Non-pigmented ciliary epithelial cell (primary cell): ENCODE measurements at regions not wholly inside any gene's neighbourhood (a gene's known extent, or its start where the extent isn't known, plus 50 kb on each side); places are given as distances from the start of the nearest gene placed in this dataset.

ENCODE experiments used
- DNase-seq: peaks from one replicate; pipeline ENCODE4 v3.0.0-alpha.2; 2010; ENCODE audit warnings: low read depth

DNA sequence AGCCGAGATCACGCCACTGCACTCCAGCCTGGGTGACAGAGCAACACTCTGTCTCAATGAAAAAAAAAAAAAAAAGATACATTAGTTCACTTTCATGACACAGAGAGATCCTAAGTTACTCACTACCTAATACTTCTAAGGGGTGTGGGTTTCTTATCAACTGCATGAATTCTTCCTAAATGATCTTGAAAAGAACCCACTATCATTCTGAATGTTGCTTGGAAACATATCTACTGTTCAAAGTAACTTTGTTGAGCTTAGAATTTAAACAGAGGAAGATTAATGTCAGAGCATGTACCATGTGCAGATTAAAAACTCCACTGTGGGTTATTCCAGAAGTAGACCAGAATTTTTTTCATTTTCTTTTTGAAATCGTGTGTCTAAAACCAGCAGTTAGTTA is 241.5 kb downstream of the LTN1 start:
- no peak for DNase-seq

DNA sequence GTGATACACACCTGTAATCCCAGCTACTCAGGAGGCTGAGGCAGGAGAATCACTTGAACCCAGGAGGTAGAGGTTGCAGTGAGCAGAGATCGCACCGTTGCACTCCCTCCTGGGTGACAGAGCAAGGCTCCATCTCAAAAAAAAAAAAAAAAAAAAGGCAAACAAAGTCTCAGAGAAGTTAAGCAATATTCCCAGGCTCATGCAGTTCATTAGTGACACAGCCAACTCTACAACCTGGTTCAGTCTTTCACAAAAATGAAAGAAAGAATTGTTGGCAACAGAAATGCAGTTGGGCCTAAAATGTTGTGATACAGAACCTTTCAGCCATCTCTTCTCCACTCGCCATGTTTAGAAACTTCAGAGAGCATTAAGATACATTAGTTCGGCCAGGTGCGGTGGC is 242.1 kb downstream of the LTN1 start:
- DNase-seq = no peak

DNA sequence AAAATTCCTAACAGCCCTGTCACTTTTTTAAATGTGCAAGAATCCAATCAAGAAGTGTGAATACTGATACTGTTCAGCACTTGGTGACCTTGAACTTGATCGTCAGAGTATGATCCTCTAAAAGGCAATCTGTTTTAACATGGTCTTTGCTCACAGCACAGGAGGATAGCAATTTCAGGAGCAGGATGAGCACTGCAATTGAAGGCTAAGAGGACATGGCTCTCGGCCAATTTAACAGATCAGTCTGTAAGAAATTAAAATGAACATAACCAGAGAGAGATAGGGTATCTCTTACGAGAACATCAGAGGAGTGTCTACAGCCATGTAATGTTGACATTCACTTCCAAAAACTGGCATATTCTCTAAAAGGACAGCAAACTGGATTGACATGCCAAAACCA is 243.1 kb downstream of the LTN1 start:
- DNase-seq = no peak

DNA sequence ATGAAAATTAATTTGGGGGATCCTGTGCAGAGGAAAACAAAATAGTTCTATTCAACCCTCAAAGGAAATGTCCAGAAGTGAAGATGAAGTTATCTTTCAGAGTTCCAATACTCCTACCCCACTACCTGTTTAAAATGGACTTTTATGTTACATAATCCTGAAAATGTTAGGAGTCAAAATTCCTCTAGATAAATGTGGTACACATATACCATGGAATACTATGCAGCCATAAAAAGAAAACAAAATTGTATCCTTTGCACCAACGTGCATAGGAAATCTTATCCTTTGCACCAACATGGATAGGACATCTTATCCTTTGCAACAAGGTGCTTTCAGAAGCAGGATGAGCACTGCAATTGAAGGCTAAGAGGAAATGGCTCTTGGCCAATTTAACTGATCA is 245.2 kb downstream of the LTN1 start:
- no peak for DNase-seq

DNA sequence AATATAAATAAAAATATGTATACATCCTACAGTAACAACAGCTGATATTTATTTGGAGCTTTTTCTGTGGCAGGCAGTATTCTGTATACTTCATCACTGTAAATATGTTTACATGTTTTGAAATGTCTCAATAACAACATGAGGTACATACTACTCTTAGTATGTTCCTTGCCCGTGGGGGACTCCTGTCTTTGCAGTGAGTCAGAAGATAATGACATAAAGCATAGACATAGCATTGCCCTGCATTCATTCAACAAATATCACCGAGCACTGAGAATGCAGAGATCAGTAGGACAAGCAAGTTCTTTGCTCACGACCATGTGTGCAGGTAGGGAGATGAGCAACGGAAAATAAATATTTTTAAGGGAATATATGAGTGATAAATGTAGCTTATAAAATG is 246.5 kb downstream of the LTN1 start:
- DNase-seq = no peak

DNA sequence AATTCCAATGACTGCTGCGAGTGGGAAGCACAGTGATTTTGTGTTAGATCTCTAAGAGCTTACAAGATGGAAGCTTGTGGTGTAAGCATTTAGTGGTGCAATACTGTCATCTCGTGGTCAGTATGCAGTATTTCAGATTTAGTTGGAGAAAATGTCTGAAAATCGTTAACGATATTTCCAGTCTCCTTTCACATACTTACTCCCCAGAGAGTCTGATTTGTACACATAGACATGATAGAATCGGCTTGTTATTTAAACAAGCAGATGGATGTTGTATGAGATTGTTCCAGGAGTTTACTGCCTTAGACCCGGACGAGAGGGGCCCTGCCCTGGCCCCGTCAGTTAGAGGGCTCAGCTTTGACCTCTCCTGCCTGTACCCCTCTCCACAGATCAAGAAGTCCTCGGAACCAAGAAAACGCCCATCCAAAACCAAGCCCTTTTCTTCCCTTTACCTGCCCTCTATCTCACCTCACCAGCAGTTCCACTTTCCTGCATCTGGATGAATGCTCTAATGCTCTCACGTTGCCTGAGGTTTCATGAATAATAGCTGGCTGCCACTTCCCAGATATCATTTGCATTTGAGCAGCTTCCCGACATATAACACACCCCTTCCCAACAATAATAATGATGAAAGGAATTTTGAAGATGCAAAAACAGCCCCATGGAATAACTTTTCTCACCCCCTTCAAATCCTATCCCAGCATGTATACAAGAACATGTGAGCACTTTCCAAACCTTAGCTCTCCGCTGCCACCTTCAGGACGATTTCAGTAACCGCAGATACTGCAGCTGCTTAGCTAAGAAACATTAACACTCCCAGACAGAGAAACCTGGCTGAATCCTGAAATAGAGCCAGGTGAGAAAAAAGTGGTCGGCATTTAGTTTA is 247.3 kb downstream of the LTN1 start:
- peak; percentile 77 for DNase-seq

DNA sequence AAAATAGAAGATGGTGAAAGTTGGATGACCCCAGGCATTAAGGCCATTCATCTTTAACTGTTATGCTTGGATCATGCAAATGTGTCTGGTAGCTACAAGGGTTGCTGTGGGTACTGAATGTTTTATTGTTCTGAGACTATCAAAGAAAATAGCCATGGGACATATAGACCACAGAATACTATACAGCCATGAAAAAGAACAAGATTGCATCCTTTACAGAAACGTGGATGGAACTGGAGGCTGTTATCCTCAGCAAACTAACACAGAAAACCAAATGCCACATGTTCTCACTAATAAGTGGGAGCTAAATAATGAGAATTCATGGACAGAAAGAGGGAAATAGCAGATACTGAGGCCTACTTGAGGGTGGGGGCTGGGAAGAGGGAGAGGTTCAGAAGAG is 249.0 kb downstream of the LTN1 start:
- no peak for DNase-seq

DNA sequence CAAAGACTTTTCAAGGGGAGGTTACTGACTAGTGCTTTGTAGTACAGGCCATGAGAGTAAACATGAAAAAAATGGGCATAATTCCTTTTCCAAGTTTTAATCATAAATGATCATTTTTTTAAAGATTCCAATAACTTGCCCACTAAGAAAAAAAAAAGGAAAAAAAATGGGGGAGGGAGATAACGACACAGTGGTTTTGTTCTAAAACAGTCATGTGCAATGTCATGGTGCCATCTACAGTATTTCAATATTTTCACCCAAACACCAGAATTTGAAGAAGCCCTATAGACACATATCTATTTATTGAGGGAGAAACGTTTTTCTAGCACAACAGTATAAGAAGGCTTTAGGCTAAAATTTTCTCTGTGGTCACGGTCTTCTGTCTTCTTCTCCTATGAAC is 250.2 kb downstream of the LTN1 start:
- DNase-seq = no peak

DNA sequence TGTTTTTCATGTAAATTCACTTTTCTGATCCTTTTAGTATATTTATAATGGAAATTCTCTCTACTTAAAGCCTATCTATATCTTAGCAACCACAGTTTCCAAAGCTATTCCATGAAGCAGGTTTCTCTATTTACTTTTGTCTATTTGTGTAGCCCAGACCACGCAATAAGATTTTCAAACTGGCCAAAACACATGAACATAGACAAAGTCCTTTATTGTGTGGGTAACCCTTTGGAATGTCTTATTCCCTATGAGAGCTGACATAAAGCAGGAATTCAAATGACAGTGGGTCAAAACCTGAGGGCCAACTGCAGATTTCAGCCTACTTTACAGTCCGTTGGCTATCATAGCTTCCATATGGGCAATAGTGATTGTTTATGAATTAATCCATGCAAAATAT is 252.6 kb downstream of the LTN1 start:
- DNase-seq = no peak

DNA sequence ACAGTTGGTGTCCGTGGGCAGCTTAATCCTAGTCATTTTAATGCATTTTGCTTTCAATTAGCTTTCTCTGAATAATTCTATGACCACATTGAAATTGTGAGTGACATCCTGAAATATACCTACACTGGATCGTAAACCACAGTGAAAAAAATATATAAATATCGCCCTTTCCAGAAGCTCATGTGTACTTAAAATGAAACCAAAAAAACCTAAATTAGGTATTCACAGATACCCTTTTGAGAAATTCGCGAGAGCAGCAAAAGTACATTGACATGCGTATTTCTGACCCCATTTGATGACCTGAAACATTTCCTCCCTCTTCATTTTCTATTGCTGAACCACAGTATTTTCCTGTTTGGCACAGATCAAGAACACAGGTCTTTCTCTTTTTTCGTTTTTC is 253.8 kb downstream of the LTN1 start:
- DNase-seq = no peak

DNA sequence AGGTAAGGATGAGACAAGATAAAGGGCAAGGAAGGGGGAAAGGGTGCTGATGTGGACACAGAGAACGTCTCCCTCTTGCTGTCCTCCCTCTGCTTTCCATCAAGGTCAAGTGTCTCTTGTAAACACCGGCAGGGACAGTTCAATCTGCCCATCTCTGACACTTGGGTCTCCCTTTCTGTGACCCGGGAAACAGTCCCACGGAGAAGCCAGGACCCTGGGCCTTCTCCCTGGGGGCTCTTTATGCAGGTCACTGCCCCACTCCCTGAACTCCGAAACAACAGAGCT is 254.3 kb downstream of the LTN1 start:
- no peak for DNase-seq

DNA sequence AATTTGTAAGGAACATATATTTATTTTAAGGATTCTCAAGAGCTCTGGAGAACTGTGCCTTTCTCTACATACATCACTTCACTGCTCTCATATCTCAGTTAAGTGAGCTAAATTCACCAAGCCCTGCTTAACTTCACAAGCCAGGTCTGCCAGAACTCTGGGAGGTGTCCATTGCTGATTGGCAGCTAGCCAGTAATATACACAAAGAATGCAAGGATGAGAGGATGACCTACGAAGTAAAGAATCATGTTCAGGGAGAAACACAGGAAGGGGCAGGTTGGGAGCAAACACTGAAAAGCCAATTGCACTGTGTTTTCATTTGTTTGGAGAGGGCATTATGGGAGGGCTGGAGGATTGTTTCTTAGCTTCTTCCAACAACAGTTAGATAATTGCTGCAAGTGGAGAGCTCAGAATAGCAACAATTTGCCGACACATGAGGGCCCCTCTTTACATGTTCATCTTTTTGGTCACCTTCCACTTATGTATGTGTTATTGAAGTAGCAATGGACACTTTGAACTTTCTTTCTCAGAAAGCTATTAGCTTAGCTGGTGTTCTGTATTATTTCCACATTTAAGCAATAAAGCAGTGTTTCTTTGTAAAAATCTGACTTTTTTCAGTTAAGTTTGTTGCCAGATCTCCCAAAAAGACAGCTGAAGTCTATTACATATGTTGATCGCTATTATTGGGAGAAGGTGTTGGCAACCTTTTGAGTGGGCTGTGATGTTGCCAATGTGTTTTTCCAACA is 254.8 kb downstream of the LTN1 start:
- DNase-seq = no peak

DNA sequence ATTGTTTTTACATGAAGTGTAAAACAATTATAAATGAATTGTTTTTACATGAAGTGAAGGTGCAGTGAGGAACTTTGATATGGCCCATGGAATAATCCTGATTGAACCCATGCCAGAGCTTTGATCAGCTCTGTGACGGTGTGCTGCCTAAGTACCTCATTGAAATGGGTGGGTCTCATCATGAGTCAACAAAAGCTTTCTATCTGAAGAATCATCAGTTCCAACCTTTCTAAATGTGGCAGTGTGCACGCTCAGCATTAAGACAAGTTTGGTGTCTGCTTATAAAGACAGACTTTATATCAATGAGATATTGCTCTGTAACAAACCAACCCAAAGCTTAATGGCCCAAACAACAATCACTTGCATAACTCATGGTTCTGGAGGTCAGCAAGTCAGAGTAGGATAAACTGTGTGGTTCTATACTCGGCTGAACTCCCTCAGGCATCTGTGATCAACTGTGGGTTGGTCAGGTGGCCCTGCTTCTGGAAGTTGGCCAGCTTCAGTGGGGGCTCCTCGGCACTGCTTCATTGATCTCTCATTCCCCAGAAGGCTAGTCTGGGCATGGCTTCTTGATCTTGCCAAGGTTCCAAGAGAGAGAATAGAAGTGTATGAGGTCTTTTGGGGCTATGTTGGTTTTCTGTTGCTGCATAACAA is 258.0 kb downstream of the LTN1 start:
- DNase-seq = no peak

DNA sequence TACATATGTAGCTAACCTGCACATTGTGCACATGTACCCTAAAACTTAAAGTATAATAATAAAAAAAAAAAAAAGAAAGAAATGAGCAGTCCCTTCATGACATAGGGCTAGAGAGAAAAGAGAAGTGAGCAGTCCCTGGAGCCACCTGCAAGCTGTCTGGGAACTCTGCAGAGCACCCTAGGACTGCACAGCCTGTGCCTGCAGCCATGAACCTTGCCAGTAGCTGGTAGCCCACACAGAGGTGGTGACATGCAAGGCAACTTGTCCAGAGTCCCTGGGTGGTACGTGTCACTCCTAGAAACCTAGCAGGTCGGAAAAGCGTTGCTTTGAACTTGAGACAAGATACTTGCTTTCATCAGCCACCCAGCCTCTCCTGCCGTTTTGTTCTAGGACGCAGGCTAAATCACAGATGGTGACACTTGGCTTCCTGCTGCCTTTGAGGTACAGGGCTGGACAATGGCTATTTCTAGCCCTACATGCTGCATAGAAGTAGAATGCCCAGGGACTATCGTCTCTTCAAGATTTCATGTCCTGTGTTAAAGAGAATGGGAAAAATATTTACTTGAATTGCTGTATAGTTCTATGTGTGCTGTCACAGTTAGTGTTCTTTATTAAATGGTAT is 260.9 kb downstream of the LTN1 start:
- no peak for DNase-seq

DNA sequence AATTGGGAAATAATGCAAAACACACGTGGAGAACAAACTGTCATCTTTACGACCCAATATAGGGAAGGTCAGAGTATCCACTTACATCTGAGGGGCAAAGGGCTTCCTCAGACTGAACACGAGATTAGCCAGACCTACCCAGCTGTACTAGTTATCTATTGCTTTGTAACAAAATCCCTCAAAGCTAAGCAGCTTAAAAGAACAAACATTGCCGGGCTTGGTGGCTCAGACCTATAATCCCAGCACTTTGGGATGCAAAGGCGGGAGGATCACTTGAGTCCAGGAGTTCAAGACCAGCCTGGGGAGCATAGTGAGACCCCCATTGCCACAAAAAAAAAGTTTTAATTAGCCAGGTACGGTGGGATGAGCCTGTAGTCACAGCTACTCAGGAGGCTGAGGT is 262.8 kb downstream of the LTN1 start:
- DNase-seq = no peak

DNA sequence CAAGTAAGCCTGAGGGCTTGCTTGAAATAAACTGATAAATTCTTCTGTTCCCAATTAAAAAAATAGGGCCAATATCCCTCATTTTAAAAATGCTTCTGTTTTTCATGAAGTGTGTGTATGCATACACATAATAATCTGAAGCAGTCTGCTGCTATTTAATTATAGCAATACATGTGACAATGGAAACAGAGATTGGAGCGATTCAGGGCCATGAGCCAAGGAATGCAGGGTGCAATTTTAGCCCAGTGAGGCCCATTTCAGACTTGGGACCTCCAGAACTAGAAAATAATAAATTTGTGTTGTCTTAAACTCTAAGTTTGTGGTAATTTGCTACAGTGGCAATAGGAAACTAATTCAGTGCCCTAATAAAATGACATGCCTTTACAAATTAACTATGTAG is 264.9 kb downstream of the LTN1 start:
- DNase-seq = no peak

DNA sequence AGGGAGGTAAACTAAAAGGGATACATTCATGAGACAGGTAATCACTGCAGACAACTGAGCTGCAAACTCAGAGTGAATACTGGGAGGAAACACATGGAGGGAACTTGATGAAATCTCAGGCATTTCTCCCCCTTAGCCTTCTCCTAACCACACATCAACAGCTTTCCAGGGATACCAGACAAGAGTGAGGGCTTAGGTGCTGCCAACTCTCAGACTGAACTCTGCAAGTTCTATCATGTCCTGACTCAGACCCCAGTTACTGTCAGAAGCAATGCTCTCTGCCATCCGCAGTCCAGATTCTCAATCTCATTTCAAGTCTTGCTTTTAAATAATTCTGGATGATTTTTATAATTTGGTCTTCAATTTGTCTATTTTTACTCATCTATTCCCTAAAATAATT is 267.3 kb downstream of the LTN1 start:
- no peak for DNase-seq

DNA sequence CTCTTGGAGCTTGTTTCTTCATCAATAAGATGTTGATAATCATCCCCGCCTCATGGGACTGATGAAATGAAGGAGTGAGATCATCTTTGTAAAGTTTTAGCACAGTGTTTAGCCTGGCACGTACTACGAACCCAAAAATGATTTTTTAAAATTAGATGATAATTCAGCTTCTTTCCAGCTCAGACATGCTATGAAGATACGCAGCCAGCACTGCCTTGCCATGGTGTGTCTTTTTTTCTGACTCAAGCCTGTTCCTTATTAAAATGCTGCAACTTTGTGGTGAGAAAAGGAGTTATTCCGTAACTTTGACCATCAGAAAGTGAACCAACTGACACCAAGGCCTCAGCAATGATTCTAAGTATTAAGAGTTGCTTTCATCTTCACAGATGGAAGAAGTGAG is 269.0 kb downstream of the LTN1 start:
- DNase-seq = no peak

DNA sequence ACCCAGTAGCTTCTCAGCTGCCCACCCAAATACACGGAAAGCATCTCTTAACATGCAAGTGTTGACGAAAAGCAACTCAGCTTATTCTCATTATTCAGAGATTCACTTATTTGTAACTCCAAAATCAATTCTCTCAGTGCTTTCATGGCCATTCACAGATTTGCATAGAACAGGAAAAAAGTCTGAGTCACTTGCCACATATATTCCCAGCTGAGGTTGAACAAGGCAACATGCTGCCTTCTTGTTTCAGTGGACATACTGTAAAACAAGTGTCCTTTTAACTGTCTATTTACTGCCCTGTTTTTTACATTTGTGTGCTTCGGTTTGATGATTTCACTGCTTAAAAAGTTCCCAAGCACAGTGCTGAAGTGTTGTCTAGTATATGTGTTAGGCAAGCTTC is 273.0 kb downstream of the LTN1 start:
- DNase-seq = no peak

DNA sequence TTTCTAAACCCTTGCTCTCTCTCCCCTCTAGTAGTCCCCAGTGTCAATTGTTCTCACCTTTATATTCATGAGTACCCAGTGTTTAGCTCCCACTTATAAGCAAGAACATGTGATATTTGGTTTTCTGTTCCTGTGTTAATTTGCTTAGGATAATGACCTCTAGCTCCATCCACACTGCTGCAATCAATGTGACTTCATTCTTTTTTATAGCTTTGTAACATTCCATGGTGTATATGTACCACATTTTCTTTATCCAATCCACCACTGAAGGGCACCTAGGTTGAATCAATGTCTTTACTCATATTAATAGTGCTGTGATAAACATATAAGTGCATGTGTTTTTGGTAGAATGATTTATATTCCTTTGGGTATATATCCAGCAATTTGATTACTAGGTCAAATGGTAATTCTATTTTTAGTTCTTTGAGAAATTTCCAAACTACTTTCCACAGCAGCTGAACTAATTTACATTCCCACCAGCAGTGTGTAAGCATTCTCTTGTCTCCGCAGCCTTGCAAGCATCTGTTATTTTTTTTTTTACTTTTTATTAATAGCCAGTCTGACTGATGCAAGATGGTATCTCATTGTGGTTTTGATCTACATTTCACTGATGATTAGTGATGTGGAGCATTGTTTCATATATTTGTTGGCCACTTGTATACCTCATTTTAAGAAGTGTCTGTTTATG is 277.8 kb downstream of the LTN1 start:
- peak; percentile 44 for DNase-seq

DNA sequence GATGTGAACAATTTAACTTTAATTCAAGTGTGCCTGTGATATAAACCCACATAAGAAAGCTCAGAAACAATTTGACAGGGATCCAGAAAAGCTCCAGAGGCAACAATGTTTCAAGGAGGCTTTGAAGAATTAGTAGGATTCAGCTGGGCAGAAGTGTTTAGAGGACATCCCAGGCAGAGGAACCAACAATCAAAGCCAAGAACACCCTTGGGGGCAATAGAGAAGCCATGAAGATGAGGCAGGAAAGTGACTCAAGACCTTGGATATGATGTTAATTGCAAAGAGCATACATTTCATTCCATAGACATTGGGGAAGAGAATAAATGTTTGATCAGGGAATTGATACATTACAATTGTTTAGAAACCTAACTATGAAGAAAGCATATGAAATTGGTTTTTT is 280.3 kb downstream of the LTN1 start:
- no peak for DNase-seq

DNA sequence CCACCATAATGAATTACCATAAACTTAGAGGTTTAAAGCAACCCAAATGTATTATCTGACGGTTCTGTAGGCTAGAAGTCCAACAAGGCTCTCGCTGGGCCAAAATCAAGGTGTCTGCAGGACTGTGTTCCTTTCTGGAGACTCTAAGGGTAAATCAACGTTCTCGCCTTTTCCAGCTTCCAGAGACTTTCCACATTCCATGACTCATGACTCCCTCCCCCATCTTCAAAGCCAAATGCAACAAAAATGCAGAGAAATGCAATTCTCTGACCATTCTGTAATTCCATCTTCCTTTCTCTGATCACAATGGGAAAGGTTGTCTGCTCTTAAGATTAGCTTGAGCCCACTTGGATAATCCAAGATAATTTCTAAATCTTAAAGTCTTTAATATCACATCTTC is 287.1 kb downstream of the LTN1 start:
- no peak for DNase-seq
